ENCODE measurements at regions not wholly inside any gene's neighbourhood (a gene's known extent, or its start where the extent isn't known, plus 50 kb on each side); places are given as distances from the start of the nearest gene placed in this dataset.

DNA sequence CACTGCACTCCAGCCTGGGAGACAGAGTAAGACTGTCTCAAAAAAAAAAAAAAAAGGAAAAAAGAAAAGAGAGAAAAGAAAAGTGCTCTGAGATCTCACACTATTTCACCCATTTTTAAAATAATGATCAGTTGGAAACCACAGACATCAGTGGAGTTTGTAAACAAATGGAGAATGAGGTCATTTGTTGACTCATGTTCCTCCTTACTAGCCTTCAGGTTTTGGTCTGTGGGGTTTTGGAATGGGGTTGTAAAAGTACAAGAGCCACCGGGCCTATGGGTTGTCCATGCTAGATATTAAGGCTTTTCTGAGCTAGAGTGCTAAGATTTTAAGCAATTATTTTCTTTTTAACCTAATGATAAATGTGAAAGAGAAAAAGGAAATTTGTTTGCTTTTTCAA, 104.4 kb upstream of the PRL start:
- no peak for DNase-seq

DNA sequence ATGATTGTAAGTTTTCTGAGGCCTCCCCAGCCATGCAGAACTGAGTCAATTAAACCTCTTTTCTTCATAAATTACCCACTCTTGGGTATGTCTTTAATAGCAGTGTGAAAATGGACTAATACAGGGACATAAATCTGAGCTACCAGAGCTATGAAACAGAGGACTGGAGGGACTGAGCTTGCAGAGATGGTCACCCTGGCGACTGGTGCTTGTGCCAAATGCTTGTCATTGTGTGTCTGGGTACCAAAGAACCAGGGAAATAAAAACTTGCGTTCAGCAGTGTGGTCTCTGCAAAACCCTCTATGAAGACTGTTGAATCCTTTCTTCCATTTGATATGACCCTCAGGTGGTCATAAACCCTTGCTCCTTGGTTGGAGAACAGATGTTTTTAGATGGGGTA, 105.1 kb upstream of the PRL start:
- DNase-seq: no peak

DNA sequence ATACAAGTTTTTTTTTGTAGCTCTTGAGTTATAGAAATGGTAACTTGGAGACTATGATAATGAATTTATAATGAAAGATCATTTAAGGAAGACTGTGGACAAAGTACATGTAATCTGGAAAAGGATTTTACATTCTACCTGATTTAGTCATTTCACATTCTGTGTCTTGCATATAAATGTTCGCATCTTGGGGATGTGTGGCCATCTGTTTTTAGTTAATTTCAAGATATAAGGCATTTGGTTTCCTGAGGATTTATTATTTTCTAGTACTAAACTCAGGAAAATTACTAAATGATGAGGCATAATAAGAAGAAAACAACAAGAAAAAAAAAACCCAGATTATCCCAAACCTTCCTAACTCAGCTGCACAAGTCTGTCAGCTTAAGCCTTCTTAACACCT, 112.7 kb upstream of the PRL start:
- no peak for DNase-seq

DNA sequence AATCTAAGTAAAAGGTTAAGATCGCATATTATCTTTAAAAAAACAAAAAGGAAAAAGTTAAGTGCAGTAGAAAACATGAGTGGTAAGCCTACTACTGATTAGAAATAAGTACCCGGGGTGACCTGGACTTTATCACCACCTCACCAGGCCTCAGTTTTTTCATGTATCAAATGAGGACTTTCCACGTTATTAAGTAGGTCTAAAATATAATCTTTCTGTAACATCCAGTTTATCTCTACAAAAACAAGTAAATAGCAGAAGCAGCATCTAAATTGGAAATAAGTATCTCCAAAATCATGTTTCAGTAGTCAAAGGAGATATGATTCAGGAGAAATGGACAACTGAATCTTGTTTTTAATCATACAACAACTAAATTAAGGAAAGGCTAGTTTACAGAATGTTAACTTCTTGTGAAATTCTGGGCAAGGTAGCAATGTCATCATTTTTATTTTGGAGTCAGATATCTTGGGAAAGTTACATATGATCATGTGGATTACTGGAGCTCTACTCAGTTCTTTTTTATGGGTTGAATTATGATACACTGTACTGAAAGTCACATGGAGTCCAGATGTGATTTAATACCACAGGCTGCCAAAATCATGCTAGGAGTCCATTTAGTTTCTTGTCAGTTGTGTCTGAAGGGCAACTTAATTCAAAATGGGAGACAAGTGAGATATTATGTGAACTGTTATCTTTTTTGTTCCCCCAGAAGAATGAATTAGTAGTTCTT, 114.7 kb upstream of the PRL start:
- DNase-seq: no peak

DNA sequence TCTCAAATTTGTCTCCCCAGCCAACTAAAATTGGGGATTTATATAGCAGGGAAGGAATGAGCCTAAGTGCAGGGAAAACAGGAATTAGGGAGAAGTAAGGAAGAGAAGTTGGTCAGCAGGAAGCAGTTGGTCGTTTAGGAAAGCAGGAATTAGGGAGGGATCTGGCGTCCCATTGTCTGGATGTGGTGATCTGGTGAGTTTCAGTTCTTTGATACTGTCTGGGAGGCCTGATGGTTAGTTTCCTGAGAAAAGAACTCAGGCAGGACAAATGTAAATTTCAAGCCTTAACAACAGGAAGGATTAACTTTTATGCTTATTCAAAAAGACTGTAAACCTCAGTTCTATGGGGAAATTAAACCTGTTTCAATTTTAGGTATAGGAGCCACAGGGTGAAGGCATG, 116.2 kb upstream of the PRL start:
- no peak for DNase-seq

DNA sequence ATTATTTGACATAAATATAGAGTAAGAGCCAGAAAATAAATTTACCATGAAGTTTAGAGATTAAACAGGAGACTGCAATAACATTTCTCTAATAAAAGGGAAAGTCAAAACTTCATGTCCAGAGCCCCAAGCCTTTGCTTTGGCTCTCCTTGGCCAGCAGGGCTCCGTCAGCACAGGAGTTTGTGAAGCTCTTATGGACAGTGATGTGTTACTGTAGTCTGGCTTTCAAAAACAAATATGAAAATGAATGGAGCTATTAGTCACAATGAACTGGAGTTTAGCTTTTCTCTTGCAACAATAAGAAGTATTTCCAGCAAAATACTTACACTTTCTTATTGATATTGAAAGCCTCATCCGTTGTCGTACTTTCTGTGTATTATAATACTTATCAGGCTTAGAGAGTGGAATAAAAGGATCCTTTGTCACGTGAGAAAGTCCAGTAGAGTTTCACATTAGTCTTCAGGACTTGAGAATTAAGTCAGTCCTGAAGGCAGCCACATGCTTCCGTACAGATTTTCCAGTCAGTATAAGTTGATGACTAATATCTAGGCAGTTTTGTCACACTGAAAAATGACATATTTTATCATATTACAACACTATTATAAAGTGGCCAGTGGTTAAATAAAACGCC, 117.0 kb upstream of the PRL start:
- peak; percentile 18 to 38 (median 21) for DNase-seq

DNA sequence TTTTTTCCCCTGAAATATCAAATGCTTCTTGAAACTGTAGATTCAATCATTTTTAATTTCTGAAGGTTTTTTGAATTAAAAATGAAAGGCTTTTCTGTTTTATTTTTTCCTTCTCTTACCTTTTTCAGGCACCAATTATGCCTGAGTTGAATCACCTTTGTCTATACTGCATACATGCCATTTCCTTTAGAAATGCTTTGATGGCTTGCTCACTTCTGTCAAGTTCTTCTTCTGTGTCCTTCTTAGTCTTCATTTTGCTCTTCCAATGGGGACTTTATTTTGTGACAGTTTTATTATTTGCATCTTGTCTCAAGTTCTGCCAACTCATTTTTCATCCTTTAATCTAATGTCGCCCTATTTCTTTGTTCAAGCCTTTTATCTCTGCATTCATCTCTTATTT, 121.9 kb upstream of the PRL start:
- DNase-seq: no peak

DNA sequence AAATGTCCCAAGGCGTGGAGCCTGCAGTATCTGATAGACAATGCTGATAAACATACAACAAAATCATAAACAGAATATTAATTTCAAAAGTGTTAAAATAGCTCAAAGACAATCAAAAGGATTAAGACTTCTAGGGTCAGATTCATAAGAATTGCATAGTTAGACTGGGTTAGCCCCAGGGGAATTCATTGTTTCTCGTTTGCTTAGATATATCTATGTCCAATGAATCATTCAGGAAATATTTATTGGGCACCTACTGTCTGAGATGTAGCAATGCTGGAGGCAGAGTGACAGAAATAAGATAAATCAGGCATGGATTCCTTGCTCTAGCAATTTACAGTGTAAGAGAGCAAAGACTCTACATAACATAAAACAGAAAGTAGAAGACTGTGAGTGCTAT, 124.4 kb upstream of the PRL start:
- DNase-seq: no peak

DNA sequence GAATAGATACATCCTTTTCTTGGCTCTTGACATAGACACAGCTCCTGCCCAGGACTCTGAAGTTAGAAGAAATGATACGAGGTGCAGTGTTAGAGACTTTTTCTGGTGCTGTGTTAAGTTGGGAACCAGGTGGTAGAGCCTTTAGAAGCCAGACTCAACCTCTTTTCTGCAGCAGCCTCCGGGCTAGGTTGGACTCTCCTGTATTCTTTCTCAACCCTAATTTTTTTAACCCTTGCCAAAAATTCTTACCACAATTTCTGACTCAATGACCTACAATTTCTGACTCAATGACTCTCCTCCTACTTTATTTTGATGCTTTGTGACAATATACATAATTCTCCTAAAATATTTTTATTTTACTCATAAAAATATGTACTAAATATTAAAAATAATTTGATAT, 127.4 kb upstream of the PRL start:
- no peak for DNase-seq

DNA sequence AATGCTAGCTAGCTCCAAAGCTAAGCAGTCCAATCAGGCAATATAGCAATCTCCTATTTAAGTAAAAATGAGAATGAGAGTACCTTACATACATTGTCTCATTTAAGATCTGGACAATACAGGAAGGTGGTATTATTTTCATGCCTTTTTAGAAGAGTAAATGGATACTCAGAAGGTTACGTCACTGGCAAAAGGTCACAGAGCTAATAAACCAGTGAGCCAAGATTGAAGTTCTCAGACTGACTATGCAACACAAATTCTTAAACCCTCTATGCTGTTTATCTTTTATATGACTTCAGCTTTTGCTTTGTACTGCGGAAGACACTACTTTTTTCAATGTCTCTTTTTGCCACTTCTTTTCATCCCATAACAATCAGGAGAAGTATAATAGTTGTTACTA, 135.2 kb upstream of the PRL start:
- DNase-seq: no peak

DNA sequence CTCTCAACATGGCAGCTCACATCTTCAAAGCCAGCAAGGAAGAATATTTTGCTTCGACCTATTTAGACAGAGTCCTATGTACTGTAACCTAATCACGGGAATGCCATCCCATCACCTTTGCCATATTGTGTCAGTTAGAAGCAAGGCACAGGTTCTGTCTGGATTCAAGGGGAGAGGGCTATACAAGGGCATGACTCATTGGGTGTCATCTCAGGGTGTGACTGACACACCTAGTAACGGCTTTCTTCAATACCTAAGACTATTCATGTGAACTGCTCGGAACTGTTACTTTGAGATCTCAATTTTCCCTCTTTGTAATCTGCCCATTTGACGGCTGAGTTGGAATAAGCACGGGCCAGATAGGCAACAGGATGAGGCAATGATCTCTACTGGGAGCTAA, 135.6 kb upstream of the HDGFL1 start:
- no peak for DNase-seq

DNA sequence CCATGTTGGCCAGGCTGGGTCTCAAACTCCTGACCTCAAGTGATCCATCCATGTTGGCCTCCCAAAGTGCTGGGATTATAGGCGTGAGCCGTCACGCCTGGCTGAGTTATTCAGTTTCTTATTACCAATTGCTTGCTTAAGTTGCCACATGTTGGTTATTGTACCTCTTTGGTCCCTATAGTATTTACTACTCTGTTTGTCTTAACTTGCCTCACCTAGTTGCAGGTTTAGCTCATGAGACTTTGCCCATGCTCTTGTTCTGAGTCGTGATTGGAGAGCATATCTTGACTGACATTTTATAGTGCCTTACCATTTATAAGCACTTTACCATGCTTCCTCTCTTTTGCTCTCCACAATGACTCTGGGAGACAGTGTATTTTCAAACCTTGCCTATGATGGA, 134.2 kb upstream of the HDGFL1 start:
- no peak for DNase-seq

DNA sequence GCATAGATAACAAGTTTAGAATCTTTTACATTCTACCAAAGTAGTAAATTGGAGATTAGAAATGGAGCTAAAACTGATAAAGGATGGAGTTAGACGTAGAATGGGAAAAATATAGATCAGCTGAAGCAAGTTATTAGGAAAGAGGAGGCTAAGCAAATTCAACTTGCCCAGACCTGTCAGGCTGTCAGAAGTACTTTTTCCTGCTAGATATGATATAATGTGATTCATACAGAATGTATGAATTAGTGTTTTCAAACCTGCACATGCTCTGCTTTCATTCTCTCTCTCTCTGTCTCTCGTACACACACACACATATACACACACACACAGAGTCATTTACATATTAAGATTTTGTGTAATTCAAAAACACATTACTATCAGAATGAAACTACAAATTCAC, 133.2 kb upstream of the HDGFL1 start:
- DNase-seq: no peak

DNA sequence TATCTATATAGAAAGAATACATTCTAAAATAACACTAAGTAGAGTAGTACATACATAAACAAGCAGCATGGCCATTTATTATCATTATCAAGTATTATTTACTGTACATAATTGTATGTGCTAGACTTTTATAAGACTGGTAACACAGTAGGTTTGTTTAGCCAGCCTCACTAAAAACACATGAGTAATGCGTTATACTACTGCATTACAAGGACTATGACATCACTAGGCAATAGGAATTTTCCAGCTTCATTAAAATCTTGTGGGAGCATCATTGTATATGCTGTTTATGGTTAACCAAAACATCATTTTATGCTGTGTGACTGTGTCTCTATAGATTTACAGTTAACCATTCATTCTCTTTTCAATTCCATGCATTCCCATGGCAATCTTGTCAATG, 131.7 kb upstream of the HDGFL1 start:
- no peak for DNase-seq

DNA sequence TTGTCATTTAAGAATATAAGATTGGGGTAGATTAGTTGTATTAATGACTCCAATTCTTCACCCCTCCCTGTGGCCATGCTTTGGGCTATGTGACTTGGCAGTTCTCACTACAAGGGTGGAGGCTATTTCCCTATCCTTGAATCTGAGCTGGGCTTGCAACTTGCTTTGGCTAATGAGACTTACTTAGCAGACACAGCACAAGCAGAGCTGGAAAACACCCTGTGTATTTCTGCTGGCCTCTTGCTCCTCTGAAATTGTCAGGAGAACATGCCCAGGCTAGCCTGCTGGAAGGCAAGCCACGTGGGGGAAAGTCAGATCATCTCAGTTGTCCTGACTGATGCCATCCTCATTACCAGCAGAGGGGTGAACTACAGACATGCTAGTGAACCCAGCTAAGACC, 126.5 kb upstream of the HDGFL1 start:
- DNase-seq: no peak

DNA sequence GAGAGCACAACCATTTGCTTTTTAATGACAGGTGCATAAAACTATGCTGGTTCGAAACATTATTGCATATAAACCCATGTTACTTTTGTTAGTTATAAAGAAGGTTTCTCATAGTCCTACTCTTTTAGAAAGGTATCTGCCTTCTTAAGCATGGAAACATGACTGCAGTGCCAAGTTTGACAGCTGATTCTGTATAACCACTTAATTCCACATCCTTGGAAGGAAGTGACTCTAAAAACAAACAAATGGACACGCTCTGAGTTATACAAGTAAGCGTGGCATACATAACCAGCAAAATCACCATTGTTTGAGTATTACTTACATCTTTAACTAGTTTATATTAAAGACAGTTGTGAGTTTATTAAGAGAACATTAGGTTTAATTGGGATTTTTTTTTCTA, 125.0 kb upstream of the HDGFL1 start:
- no peak for DNase-seq

DNA sequence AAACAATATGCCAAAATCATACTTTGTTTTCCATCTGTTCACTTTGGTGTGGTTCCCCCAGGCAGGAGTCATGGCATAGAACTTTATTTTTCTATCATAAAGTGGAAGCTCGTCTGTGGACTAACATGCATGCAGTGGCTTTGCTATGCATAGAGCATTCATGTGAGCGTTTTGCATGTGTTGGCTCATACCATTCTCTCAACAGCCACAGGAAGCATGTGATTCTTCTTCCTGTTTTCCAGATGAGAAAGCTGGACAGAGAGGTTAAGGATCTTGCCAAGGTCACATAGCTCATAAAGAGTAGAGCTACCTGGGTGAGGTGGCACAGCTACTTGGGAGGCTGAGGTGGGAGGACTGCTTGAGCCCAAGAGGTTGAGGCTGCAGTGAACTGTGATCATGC, 123.4 kb upstream of the HDGFL1 start:
- DNase-seq: peak in 2 of 3 donors; percentile 7

DNA sequence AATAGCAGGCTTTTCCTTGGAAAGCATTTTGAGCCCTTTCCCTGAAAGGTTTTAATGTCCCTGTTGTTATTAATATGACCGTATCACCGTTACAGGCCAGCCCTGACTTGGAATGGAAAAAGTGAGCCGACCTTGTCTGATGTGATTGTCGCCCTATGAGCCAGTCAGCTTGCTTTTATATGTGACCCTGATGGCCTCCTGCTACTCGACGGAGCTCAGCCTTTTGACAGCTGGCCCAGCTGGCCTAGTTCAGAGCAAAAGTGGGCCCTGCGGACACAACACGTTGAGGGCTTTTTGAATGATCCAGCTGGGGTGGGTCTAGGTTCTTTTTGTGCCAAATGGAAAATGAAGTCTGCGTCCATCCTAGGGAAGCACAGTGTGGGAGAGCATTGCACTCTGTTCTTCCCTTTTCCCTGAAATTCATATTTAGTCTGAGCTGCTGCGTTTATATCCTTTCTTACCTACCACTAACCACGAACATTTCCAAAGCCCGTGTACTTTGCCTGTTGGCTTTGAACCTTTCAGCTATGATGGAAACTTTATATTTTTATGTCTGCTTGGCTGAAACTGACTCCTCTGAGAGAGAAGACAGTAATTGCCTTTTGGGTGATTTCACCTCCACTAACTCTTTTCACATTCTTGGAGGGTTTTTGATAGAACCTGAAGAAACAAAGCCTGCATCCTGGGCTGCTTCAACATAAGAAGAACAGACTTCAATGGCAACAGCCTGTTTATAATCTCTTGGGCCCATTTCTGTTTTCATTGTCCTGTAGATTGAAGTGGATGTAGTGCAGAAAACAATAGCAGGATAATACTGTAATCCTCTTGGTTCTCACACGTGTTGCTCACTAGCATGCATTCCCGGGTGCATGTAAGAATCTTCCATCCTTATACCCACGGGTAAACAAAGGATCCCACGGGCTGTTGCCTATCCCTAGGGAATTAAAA, 121.8 kb upstream of the HDGFL1 start:
- no peak for DNase-seq

DNA sequence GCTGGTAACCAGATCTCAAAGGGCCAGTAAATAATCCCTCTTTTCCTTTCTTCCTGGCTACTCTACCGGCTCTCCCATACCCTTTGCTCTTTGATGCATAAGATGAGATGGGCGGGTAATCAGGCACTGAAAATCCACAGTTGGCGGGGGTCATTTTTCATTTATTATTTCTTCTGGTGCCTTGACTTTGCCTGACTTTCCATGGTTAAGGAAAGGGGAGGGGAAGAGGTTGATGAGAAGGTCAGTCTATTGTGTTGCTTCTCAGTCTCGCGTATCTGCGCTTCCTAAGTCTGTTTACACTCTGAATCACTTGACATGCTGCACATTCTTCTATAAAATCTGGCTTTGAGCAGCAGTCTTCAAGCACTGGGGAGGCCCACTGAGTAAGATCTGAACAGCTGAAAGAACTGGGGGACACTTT, 121.1 kb upstream of the HDGFL1 start:
- DNase-seq: no peak

DNA sequence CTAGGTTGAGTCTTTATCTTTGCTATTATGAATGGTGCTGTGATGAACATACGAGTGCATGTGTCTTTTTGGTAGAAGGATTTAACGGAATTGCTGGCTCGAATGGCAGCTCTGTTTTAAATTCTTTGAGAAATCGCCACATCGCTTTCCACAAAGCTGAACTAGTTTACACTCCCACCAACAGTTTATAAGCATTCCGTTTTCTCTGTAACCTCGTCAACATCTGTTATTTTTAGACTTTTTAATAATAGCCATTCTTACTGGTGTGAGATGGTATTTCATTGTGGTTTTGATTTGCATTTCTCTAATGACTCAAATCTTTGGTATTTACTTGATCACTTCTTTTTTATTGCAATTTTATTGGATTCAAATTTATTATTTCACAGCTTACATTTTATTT, 117.4 kb upstream of the HDGFL1 start:
- no peak for DNase-seq

DNA sequence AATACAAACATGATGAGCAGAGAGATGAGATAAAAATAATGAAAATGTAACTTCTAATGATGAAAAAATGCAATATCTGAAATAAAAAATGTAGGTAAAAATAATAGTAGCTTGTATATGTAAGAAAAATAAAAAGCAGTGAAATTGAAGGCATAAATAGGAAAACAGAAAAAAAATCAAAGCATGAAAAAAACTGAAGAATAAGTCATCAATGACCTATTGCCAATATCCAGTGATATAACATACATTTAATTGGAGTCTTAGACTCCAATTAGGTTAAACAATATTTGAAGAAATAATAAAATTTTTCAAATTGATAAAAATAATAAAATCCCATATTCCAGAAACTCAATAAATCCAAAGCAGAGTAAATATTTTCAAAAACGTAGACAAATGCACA, 114.0 kb upstream of the HDGFL1 start:
- DNase-seq: no peak

DNA sequence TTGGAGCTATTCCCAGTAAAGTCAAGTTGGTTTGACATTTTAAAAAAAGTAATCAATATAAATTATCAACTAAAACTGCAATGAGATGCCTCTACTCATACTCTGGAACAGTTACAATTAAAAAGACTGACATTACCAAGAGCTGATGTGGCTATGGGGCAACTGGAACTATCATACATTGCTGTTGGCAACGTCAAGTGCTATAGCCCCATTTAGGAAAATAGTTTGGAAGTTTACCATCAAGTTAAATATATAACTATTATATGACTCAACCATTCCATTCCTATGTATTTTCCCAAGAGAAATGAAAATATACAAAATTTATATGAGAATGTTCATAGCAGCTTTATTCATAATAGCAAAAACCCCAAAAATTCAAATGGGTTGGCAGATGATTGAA, 111.4 kb upstream of the HDGFL1 start:
- no peak for DNase-seq

DNA sequence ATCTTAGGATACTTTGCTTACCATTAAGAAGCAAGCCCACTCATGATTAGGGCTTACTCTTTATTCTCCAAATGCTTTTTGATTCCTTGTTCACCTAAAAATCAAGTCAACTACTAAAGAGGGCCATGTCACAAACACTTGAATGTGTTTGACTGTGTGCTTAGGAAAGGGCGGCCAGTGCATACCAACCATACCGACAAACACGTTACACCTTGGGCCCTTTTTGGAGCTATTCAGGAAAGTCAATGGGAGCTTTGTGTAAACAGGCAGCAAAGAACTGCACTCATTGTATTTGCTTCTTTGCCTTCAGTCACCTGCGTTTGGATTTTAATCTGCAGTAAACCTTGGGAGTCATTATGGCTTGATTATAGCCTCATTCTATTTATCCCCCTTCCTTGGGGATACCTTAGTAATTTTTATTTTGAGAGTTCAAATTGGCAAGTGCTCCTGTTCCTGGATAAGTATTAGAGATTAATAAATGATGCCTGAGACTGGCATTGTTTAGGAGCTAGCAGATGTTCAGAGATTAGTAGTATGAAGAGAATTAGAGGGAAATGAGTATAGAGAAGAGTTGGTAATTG, 102.6 kb upstream of the HDGFL1 start:
- DNase-seq: no peak

DNA sequence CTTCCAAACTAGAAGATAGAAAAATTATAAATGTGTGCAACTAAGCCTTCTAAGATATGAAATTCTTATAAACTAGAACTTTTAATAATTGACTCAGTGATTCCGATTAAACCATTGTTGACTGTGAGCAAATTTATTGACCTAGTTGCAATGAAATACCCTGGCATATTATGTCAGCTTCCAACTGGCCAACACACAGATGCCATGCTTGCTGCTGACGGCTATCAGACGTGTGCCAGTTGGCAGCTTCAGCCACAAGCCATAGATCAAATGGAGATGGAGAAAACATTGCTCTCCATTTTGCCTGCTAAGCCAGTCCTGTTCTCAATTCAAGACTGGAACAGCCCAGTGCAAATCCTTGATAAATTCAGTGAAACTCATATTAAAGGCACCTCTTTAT, 101.7 kb upstream of the HDGFL1 start:
- DNase-seq: no peak

Measured in suppressor macrophage treated with lipopolysaccharide for 1 hour (primary cell).